ENCODE measurements at regions not wholly inside any gene's neighbourhood (a gene's known extent, or its start where the extent isn't known, plus 50 kb on each side); places are given as distances from the start of the nearest gene placed in this dataset.
"Not testable (repeated sequence)": the region's sequence is repeated elsewhere in the genome, so short reads cannot be mapped to it uniquely, and the experiment has no call there.

DNA sequence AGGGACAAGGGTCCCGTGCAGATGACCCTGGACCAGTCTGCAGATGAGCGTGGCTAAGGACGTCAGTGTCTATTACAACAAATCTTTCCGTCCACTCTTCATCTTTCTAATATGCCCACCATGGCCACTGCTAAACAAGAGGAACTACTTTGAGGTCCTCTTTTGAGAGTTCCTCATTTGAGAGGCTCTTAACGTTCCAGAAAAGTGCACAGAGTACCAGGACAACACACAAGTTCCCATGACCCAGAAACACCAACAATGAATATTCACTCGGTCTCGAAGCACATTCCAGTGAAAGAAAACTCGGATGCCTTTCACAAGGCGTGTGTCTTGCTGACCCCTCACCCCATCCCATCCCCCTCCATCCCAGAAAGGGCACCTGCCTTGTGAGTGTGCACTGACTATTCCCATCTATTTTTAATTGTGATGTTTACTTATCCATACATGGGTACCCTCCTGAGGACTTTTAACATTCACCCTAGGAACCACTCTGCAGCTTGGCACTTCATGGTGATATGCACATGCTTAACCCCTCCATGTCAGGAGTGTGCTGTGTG lies 157.0 kb downstream of the SHANK2 start:
- DNase-seq: no peak

DNA sequence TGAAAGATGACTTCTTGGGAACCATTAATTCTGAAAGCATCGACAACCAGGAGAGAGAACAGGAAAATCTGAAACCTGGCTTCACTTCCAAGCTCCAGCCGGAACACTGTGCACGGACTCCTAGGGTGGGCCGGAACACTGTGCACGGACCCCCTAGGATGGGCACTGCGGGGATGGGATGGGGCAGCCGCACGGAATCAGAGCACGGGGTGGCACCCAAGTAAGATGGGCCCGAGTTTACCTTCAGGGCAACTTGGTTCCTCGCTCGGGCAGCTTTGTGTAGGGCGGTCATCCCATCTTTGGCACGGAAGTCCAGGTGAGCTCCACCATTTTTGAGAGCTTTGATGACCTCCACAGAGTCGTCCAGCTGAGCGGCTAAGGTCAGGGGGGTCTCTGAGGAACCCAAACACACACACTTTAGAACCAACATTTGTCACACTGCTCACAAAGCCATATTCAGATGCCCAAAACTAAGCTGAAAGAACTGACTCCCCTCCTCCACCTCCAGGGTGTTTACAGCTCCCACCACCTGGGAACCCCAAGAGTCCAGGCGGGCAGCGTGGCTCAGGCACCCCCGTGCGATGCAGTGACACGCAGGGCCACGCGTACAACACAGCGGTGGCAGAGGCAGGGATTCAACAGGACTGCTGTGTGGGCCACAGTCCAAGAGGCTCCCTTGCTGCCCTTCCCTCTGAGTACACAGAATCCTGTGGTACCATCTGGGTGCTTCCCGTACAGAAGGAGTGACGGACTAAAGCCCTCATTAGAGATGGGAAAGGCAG lies 157.9 kb downstream of the SHANK2 start:
- DNase-seq: no peak

DNA sequence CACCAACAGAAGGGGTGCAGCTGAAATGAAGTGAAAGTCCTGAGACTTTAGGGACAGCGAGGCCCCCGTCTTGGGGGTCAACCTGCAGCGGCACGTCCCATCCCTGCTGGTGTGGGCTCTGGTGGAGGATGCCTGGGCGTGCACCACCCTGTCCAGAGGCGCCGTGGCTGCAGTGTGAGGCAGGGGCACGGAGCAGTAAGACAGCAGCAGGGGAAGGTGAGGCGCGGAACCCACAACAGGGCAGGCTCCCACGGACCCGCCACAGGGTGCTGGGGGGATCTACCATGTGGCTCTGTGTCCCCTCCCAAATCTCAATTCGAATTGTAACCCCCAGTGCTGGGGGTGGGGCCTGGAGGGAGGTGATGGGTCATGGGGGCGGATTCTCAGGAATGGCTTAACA lies 158.6 kb downstream of the SHANK2 start:
- no peak for DNase-seq

DNA sequence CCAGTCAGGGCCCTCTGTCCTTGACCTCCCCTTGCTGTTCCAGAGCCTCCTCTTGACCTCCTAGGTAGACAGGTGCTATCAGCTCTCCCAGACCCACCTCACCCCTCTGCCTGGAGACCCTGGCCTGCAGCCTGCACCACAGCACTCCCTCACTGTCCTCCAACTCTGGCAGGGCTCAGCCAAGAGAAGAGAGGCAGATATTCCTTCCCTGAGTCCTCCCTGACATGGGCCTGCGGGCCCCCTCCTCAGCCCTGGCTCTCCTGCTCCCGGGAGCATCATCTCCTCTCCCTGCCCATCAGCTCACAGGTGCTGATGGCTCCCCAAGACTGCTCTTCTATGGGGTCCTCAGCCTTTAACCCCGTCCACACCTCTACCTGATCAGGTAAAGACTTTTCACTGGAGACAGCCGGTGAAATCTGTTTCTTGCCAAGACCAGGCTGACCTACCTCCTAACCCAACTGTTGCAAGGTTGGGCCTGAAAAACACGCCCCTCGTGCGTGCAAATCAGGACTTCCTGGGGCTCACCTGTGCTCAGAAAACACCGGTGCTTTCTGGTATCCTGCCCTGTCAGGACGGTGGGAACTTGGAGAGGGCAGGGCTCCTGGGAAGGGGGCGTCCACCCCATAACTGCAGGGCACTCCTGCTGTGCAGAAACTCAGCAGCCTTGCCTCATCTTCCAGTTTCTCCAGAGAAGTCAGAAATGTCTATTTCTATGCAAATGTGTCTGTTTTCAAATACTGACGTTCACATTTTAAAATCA lies 160.7 kb downstream of the SHANK2 start:
- DNase-seq: no peak

DNA sequence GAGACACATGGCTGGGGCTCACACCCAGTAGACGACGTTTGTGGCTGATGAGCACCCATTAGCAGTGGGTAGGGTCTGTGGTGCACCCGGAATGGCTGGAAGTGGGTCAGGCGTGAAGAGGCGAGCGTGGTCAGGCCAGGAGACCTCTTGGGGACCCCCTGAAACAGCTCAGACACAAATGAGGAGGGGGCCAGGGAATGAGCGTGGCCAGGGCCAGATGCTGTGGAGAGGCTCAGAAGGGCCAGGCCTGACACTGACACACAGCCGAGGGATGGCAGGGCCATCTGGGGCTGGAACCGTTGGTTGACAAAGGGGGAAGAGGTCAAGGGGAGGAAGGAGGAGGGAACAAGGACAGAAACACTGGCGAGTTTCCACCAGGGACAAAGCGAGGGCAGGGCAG lies 162.8 kb downstream of the SHANK2 start:
- no peak for DNase-seq

DNA sequence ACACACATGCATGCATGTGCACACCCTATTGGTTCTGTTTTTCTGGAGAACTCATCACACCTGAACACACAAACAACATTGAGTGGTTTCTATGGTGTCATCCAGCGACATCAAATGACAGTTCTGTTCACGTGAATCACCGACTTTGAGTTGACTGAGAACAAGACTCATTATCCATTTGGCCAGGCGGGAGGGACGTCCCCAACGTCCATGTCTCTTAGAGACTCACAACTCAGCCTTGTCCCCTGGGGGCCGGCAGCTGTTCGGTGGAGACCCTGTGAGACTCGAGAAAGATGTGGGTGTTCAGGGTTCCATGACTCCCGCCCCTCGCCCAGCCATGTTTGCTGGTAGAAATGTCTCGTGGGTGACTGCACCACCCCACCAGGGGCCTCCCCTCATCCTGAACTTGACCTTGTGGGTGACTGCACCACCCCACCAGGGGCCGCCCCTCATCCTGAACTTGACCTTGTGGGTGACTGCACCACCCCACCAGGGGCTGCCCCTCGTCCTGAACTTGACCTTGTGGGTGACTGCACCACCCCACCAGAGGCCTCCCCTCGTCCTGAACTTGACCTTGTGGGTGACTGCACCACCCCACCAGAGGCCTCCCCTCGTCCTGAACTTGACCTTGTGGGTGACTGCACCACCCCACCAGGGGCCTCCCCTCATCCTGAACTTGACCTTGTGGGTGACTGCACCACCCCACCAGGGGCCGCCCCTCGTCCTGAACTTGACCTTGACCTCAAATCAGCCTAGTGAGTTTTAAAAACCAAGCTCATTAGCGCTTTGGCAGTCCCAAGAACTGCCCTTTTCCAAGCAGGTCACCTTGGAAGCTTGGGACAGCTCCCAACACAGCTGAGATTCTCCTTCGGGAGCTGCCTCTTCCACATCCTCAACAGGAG lies 163.8 kb downstream of the SHANK2 start:
- DNase-seq: not testable (repeated sequence)

DNA sequence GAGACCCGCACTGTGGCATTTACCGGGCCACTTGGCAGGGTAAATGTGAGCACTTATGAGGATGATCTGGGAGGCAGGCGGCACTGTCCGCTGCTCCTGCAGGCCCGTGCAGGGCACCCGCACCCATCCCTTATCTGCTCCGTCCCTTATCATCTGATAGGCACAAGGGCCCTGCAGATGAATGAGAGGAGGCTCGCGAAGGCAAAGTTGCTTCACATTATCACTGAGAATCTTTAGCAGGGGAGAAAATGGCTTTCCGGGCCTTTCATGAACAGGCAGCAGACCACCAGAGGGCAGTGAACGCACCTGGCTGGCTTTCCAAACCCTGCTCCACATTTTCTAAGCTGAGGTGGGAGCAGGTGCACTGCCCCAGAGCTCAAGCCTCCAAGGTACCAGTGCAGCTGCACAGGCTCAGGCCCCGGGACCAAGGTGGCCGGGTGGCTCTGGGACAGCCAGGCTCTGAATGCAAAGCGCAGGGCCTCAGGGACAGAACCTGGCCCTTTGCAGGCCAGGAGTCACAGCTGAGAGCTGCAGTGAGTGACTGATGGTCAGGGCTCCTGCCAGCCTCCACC lies 165.6 kb downstream of the SHANK2 start:
- peak in 1 of 2 donors; percentile 3 for DNase-seq

DNA sequence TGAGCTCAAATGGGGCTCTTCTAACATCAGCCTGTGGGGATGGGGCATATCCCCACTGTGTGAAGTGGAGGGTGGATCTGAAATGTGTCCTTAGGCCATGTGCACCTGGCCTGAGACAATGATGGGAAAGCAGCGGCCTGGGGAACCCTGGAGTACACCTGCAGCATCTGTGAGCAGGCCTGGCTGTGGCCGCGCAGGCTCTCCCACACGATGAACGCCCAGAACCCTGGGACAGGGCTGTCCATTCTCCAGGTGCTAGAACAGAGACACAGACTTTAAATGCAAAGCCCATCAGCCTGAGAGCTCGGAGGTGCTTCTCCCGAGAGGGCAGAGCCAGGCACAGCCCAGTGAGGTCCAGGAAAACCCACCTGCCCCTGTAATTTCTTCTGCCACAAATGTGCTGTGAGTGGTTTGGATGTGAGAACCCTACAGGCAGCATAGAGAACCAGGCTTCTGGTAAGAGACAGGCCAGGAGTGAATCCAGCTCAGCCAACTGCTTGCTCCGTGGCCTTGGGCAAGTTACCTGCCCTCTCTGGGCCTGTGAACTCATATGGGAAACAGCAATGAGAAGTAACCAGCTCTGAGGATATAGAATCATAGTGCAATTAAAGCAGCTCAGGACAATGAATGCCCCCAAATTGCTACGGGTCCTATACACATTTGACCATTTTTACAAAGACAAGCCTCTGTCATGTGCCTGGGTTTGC lies 167.9 kb downstream of the SHANK2 start:
- DNase-seq: no peak

DNA sequence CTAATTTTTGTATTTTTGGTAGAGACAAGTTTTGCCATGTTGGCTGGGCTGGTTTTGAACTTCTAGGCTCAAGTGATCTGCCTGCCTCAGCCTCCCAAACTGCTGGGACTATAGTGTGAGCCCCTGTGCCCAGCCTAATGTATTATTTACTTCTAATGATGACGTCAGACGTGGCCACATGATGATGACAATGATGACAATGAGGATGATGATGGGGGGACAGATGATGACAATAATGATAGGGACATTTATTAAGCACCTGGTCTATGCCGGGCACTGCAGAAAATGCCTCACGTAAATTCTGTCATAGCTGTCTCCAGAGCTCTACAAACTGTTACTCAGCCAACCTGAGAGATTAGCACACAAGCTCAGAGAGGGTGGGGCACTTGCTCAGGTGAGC lies 169.3 kb downstream of the SHANK2 start:
- no peak for DNase-seq

DNA sequence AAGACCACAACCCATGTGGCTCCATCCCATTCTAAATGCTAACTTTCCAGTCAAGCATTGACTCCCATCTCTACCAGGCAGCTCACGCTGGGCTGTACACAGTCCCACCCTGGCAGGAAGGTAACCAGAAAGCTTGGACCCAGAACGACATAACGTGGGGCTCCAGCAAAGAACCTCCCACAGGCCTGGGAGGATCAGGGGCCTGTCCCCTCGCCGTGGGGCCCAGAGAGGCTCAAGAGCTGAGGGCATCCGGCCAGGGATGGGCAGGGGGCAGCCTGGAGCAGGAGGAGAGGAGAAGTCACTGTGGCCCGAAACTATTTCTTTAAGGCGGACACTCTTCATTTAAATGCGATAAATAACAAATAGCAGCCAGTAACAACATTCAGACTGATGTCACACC lies 169.9 kb downstream of the SHANK2 start:
- DNase-seq: no peak

DNA sequence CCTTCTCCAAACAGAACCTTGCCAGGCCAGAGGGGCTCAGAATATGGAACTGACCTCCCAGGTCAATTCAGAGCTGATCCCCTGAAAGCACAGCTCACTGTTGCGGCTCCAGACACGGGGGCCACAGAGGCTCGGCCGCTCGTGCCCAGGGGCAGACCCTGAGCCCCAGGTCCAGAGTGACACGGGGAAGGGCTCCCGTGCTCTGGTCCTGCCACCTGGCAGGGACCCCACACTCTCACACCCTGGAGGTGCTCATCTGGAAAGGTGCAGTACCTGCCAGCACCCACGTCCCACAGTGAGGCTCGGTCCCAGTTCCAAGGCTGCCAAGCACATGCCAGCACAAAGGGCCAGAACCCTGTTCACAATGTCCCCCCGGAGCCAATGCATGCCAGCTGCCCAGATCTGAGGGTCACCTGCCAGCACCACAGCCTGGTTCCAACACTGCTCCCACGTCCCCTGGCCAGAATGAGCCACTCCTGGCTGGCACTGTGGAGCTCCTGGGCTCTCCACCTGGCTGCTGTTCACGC lies 170.6 kb downstream of the SHANK2 start:
- DNase-seq: no peak

DNA sequence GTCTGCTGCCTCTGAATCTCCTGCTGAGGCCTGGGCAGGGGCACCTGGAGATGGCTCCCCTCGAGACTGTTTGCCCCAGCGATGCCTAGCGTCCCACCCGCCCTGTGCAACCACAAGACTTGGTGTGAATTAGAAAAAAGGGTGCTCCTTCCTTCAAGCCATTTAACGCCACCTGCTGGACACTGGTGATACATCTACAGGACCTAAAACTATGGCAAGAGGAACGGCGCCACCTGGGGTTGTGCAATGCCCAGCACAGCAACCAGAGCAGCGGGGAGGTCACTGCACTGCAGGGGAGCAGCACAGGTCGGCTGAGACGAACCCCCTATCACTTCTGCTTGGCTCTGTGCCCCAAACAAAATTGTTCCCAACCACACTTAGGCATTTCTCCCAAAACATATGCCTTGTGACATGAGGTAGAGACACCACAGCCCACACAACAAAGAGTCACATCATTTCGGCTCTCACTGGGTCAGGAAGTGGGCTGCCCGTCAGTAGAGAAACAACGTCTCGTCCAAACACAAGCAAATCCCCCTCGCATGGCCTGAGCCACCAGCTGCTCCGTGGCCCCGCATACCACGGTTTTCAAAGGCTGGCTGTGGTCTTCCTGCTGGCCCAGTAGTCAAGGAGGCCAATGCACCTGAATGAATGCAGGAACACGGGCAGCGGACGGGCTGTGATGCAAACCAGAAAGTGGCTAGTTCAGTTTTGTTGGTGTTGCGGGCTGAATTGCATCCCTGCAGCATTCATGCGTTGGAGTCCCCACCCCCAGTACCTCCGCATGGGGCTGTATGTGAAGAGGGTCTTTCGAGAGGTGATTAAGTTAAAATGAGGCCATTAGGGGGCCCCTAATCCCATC lies 171.9 kb downstream of the SHANK2 start:
- DNase-seq: peak; percentile 63 to 68

DNA sequence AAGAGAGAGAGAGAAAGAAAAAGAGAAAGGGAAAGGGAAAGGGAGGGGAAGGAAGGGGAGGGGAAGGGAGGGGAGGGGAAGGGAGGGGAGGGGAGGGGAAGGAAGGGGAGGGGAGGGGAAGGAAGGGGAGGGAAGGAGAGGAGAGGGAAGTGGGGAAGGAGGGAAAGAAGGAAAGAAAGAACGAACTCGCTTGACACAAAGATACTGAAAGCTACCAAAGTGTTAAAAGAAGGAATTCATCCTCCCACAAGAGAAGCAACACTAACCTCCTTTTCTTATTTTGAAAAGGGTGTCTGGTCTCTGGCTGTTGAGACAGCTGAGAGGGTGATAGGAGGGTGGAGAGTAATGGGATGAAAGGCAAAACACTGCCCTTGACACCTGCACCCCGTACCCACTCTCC lies 172.6 kb downstream of the SHANK2 start:
- DNase-seq: no peak

DNA sequence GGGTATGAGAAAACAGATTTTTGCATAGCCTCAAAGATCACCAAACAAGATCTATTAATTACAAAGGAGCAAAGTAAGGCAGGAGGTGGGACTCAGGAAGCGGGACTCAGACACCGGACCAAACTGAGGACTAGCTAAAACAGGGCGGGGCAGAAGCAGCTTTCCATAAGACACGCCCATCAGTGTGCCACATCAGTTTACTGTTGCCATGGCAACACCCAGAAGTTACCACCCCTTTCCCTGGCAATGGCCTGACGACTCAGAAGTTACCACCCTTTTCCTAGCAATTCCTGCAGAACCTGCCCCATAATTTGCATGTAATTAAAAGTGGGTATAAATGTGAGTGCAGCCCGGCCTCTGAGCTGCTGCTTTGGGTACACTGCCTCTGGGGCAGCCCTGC lies 173.9 kb downstream of the SHANK2 start:
- no peak for DNase-seq

DNA sequence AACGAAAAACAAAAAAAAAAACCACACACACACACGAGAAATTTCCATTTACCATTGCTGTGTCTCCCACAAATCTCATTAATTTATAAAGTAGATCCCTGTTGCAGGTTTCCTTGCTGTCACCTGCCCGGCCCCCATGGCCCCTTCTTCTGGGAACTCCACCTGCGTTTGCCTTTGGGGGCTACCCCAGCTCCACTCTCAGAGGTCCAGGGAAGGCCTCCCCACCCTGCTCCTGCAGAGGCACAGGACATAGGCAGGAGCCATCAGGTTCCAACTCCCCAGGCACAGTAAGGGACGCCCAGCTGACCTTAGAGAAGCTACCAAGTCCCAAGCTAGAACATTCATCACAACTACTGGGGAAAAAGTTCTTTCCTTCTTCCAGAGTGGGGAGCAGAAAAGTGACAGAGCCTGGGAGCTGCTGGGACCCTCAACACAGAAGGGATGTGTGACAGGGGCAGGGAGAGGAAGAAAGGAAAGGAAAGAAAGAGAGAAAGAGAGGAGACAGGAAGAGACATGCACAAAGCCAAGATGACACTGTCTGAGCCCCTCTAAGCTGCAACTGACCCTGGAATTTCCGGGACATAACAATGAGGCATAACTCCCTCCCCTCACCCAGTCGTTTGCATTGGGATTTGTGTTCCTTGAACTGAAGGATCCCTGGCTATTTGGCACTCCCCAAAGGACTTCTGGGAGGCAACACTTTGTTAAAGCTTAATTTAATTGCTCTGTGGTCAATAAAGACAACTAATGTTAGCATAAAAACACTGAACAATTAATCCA lies 175.7 kb downstream of the SHANK2 start:
- DNase-seq: no peak

DNA sequence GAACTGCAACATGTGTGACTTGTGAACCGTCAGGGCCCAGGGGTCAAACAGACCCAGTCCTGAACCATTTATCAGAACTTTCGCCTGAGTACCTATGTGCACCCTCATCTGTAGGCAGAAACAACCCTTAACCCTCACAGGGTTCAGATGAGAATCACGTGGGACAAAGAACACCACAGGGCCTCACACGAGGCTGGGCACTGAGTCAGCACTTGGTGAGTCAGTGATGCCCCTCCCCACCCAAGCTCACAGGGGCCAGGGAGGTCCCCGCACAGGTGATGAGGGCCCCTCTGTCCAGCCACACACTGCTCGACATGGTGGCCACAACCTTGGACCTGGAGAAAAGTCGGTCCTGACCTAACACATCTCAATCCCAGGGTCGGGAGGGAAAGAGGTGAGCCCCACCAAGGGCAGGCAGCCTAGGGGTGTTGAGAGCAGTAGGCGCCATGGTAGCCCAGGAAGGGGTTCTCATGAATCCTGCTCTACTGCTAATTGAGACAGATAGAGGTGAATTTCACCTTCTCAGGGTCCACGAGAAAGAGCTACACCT lies 176.4 kb downstream of the SHANK2 start:
- DNase-seq: no peak

DNA sequence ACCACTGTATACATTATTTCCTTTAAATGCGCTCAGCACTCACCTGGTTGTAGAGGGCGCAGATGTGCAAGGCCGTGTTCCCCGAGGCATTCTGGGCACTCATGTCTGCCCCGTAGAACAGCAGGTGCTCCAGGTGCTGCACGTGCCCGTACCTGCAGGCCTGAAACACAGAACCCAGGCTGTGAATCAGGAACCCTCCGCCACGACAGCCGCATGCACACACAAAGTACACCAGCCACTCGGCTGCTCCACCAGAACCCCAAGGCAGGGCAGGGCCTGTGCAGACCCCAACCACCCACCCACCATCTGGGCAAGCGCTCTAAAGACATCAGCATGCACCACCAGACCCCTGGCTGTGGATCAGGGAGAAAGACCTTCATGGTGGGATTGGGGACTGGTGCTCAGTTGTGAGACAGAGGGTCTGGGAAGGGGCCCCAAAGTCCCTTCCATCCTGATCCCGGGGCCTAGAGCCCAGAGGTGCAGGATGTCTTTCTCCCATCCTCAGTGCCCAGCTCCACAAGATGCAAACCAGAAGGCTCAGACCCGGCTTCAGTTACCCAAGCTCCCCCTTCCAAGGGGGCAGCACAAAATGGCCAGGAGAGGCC lies 177.2 kb downstream of the SHANK2 start:
- DNase-seq: no peak

DNA sequence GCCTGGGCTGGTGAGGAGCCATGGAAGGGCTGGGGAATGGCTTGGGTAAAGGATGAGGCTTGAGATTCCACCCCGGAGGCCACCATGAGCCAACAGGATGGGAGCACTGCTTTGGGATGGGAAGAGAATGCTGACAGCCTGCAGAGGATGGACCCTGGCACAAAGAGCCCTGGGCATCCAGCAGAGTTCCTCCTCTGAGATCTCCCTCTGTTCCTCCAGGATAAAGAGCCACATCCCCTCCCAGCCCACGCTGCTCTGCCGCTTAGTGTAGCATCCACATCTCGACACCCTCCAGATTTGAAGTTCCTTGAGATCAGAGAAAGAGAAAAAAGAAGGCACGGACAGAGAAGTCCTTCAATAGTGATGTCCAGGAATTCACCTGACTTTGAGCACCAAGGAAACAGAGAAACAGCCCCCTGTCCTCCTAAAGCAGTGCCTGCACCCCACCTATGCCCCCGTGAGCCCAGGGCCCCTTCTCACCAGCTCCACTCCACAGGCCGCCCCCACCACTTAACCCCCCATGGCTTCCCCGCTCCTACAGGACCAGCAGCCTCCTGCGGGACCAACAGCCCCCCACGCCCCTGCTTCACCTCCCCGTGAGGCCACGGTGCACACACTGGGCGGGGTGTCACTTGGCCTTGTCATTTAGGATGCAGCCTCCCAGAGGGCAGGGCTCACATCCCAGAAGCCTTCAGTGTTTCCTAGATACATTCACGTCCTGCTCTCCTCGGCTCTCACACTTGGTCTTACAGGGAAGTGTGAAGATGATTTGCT lies 180.5 kb downstream of the SHANK2 start:
- no peak for DNase-seq

Measured in hippocampal formation (tissue), 2 donors.